NB4 (cell line): ENCODE measurements at regions not wholly inside any gene's neighbourhood (a gene's known extent, or its start where the extent isn't known, plus 50 kb on each side); places are given as distances from the start of the nearest gene placed in this dataset.

ENCODE experiments used
- MAX ChIP-seq: IDR thresholded peaks from 2 replicates; pipeline ENCODE4 v1.6.1; 2011; ENCODE audit warnings: low read depth, low read length
- TF ChIP-seq, protein P1 (sequence below): IDR thresholded peaks from one replicate; pipeline ENCODE4 v1.5.1; 2012; ENCODE audit warnings: low read depth, low read length

DNA sequence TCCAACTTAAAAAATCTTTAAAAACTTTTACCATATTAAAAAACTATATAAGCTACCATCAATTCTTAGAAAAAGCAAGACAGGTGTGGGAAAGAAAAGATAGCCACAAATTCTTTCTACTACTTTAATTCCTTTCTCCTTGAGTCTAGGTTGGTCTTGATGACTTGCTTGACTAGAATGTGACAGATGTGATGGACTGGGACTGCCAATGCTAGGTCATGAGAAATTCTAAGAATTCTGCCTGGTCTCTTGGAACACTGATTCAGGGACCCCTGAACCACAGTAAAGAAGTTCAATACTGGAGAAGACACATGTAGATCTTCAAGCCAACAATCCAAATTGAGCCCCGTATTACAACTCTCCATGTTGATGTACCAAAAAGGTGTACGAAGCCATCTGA, 326.6 kb upstream of the B3GALT2 start:
- TF ChIP-seq, protein P1, sequence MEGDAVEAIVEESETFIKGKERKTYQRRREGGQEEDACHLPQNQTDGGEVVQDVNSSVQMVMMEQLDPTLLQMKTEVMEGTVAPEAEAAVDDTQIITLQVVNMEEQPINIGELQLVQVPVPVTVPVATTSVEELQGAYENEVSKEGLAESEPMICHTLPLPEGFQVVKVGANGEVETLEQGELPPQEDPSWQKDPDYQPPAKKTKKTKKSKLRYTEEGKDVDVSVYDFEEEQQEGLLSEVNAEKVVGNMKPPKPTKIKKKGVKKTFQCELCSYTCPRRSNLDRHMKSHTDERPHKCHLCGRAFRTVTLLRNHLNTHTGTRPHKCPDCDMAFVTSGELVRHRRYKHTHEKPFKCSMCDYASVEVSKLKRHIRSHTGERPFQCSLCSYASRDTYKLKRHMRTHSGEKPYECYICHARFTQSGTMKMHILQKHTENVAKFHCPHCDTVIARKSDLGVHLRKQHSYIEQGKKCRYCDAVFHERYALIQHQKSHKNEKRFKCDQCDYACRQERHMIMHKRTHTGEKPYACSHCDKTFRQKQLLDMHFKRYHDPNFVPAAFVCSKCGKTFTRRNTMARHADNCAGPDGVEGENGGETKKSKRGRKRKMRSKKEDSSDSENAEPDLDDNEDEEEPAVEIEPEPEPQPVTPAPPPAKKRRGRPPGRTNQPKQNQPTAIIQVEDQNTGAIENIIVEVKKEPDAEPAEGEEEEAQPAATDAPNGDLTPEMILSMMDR: no peak
- no peak for TF ChIP-seq MAX
